Skin of body (tissue), 1 donor: ENCODE measurements at regions not wholly inside any gene's neighbourhood (a gene's known extent, or its start where the extent isn't known, plus 50 kb on each side); places are given as distances from the start of the nearest gene placed in this dataset.
"Not testable (repeated sequence)": the region's sequence is repeated elsewhere in the genome, so short reads cannot be mapped to it uniquely, and the experiment has no call there.

Experiments used
- DNase-seq: peaks from one replicate; lab custom pipeline; 2025; lab: John Stamatoyannopoulos, UW

DNA sequence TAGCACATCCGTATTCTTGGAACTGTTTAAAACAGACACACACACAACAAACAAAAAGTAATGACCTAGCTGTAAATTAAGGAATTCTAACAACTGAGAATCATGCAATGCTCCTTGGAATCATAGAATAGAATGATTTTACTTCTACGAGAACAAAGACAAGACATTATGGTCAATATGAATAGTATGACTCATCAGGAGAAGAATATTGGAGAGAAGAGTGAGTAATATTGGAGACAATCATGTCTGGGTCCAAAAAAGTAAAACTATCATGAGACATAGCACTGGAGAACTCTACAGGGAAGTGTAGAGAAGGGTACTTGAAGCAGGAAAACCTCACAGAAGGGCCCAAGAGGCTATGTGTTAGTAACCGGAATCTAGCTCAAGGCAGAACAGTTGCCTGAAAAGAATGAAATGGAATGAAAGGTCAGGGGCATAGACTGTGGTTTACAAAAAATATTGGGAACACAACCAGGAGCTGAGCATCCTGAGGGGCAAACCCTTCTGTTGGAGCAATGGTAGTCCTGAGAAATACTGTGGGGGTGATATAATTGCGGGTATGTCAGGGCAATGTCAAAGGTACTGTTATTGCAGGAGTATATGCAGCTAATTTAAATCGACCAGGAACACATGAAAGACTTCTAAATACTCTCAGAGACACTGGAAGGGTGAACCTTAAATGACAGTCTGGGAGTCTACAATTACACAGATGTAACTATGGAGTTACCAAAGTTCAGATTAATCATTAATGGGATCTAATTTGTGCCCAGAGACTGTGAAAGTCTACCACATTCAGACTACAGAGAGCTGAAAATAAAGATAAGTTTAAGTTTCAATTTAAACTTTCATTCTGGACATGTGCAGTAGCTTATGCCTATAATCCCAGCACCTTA, 201.2 kb downstream of the BCHE start:
- no peak for DNase-seq

DNA sequence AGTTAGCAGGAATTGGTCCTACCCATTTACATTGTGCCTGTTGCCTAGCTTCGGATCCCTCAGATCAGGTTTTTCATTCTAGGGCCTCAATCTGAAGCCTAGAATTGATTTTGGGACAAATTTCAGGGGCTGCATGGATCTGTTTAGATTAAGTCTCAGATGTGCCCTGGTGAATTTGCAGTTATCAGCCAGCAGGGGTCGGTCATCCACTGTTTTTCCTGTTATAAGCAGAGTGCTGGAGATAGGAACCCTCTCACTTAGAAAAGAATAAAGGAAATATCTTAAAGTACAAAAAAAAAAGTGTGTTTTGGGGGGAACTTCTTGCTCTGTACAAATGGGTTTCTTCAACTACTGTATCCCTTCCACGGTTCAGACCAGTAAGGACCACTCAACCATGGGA, 212.5 kb downstream of the BCHE start:
- DNase-seq = no peak

GRCh38 chr3:165622356-165622755, 214.9 kb downstream of the BCHE start:
- no peak for DNase-seq

DNA sequence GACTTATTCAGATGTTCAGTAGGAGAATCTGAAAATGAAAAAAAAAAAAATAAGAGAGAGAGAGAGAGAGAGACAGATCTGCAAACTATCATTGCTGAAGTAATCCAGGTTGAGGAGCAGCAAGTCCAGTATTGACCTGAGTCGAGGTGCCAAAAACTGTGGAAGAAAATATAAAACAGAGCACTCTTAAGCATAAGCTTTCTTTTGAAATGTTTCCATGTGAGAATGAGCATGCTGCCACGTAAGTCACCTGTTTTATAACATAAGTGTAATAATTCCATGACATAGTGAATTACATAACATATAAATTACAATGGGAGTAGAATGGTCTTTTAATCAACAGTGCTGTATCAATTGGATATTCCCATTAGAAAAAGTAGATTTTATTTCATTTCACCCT, 218.2 kb downstream of the BCHE start:
- no peak for DNase-seq

DNA sequence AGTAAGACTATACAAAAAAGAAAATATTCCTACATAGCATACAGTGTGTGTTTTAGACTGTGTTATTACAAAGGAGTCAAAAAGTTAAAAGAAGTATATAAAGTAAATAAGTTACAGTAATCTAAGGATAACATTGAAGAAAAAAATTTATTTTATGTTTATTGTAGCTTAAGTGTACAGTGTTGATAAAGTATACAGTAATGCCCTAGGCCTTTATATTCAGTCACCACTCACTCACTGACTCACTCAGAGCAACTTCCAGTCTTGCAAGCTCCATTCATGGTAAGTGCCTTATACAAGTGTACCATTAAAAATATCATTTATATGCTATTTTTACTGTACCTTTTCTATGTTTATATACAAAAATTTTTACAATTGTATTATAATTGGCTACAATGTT, 220.1 kb downstream of the BCHE start:
- no peak for DNase-seq

- no peak for DNase-seq
Observed at GRCh38 chr3:165614337-165614736, 222.9 kb downstream of the BCHE start.

DNA sequence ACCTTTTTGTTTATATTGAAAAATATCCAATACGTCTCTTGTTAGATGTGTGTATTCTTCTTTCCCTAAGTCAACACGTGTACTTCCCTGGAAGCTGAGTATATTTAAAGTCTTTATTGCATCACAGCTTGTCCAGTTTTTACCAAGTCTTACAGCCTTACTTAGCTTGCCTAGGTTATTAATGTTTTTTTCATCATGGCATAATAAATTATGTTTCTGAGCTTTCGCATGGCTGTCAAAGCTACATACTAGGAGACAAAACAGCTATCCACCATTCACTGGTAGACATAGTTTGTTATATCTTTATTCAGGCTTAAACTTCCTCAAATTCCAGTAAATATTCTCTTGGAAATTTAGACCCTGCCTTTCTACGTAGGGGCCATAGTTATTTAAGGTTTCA, 224.2 kb downstream of the BCHE start:
- DNase-seq = no peak

- no peak for DNase-seq
Observed at GRCh38 chr3:165607221-165607620, 230.0 kb downstream of the BCHE start.

GRCh38 chr3:165603196-165603595, 234.0 kb downstream of the BCHE start:
- DNase-seq = no peak

DNA sequence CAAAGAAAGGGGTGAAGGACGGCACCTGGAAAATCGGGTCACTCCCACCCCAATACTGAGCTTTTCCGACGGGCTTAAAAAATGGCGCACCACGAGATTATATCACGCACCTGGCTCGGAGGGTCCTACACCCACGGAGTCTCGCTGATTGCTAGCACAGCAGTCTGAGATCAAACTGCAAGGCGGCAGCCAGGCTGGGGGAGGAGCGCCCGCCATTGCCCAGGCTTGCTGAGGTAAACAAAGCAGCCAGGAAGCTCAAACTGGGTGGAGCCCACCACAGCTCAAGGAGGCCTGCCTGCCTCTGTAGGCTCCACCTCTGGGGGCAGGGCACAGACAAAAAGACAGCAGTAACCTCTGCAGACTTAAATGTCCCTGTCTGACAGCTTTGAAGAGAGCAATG, 264.7 kb downstream of the BCHE start:
- not testable (repeated sequence) for DNase-seq

DNA sequence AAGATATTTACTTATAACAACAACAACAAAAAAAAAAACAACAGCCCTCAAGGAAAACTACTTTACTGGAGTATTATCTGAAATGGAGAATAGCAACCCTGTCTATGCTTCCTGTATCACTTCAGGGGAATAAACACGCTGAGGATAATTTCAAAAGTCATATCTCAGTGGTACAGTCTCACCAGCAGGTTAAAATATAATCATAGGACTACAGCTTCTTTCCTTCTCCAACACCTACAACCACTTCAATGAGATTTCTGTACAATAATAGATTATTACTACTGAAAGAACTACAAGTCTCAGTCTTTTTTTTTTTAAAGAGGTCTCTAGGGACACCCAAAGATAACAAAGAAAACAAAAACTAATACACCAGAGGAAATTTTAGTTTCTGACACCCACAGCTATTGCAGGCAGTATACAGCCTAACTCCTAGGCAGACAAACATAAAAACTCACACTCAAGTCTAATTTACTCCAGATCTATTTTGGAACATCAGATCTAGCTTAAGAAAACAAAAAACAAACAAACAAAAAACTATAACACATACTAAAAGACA, 268.2 kb downstream of the BCHE start:
- no peak for DNase-seq

GRCh38 chr3:165555785-165556184, 281.4 kb downstream of the BCHE start:
- no peak for DNase-seq

DNA sequence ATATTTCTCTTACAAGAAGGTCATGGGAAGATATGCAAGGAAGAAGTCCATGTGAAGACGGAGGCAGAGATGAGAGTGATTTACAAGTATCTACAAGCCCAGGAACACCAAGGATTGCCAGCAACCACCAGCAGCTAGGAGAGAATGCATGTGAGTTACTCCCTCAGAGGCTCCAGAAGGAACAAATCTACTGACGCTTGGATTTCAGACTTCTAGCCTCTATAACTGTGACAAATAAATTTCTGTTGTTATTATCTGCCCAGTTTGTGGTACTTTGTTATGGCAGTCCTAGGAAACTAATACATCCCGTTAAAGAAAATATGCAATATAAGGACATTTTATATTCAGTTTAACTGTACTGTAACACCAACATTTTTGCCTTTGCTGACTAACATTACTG, 283.9 kb downstream of the BCHE start:
- DNase-seq = no peak

GRCh38 chr3:165549665-165550064, 287.6 kb downstream of the BCHE start:
- DNase-seq = no peak

DNA sequence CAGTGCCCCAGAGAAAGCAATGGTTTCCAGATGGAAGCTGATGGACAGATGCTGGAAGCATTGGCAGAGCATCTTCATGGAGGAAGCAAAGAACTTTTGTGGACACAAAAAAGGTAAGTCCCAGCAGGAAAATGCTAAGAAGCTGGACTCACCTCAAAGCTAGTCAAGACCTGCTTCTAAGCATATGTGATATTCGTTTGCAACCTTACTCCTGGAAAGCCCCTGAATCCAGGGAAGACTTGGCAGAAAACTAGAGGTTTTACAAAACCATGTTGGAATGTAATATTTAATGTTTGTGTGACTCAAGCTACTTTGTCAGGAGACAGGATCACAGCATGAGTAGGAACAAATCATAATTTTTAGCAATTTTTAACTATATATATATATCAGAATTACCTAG, 288.2 kb downstream of the BCHE start:
- DNase-seq = no peak

- DNase-seq = no peak
Observed at GRCh38 chr3:165545059-165545458, 292.2 kb downstream of the BCHE start.

GRCh38 chr3:165544432-165544831, 292.8 kb downstream of the BCHE start:
- no peak for DNase-seq

GRCh38 chr3:165538166-165538565, 299.1 kb downstream of the BCHE start:
- DNase-seq = no peak

- DNase-seq = no peak
Observed at GRCh38 chr3:165532851-165533250, 304.4 kb downstream of the BCHE start.

DNA sequence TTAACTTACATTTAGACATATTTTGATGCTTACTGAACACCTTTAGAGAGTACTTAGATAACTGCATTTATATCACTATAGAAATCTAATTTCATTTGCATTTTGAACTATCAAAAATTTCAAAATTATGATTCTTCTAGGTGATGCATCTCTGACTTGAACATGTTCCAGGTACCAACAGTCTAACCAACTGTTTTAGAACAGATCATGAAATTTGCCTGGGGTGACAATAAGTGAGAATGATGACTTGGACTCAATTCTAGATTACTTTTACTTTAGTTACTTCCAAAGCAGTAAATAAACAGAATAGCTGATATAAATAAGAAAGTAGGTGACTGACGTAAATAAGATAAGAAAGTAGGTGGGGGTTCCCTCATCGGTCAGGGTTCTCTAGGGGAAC, 307.8 kb downstream of the BCHE start:
- no peak for DNase-seq

DNA sequence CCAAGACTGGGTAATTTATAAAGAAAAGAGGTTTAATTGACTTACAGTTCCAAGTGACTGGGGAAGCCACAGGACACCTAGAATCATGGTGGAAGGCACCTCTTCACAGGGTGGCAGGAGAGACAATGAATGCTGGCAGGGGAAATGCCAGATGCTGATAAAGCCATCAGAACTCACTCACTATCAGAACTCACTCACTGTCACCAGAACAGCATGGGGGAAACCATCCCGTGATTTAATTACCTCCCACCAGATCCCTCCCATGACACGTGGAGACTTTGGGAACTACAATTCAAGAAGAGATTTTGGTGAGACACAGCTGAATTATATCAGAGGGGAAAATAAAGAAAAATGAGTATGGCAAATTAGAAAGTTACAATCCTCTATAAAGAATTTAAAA, 310.9 kb downstream of the BCHE start:
- no peak for DNase-seq

- DNase-seq = no peak
Observed at GRCh38 chr3:165523801-165524200, 313.4 kb downstream of the BCHE start.

DNA sequence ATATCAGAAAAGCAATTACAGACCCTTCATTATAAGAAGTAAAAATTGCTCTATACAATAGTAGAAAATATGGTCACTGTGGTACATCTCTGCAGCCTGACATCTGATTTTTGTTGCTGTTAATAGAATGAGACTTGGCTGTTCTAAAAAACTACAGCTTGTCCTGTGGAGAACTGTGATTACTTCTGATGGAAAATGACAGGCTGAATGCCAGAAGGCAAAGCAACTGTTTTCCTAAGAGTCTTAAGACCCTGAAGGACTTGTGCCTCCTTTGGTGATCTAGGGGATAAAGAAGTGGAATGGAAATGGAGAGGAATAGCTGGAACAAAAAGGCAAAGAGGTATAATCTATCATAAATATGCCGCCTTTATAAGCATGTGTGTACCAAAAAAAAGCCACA, 314.8 kb downstream of the BCHE start:
- DNase-seq = no peak
